Adrenal gland (tissue), 9 donors: ENCODE measurements at regions not wholly inside any gene's neighbourhood (a gene's known extent, or its start where the extent isn't known, plus 50 kb on each side); places are given as distances from the start of the nearest gene placed in this dataset.

Experiments used
- DNase-seq, 7 donors: peaks; one replicate each; pipeline ENCODE4 v3.0.0-alpha.2; 2019 to 2020
- H3K27ac ChIP-seq, 5 donors: fragments of 200-600 bp; sonication (generic) in 4 of 5; 1 replicate in 3 of 5; 2 replicates in 2 of 5; pipeline versions ENCODE4 v1.5.1 to v1.8.0; 2016 to 2020; ENCODE audit warnings: mild to moderate bottlenecking in 1 of 5
- H3K27me3 ChIP-seq: fragments of 200-600 bp; 2 replicates; pipeline ENCODE4 v1.8.0; 2021
- H3K36me3 ChIP-seq, 2 donors: fragments of 200-600 bp; replicated peaks in 1 of 2; 1 replicate in 1 of 2; 2 replicates in 1 of 2; pipeline versions ENCODE4 v1.5.1 to v1.8.0; 2018 to 2022
- H3K4me1 ChIP-seq, 2 donors: fragments of 200-600 bp; replicated peaks in 1 of 2; 1 replicate in 1 of 2; 2 replicates in 1 of 2; pipeline versions ENCODE4 v1.5.1 to v1.8.0; 2018 to 2021
- H3K4me3 ChIP-seq, 4 donors: fragments of 200-600 bp; sonication (generic) in 3 of 4; one replicate each; pipeline ENCODE4 v1.5.1; 2016 to 2018
- H3K9me3 ChIP-seq, 3 donors: fragments of 200-600 bp; sonication (generic) in 1 of 3; replicated peaks in 1 of 3; 1 replicate in 2 of 3; 2 replicates in 1 of 3; pipeline versions ENCODE4 v1.5.1 to v1.8.0; 2016 to 2021
- CTCF ChIP-seq, 6 experiments: fragments of 450-650 bp in 4 of 6; fragments of 200-600 bp in 2 of 6; sonication (generic) in 1 of 6; IDR thresholded peaks; 1 replicate in 5 of 6; 2 replicates in 1 of 6; pipeline versions ENCODE4 v1.5.1 to v1.8.0; 2016 to 2021; ENCODE audit warnings: antibody characterized with exemption in 6 of 6, mild to moderate bottlenecking in 2 of 6, moderate library complexity in 1 of 6
- POLR2A ChIP-seq, 2 donors: fragments of 450-650 bp; IDR thresholded peaks; one replicate each; pipeline ENCODE4 v1.6.1; 2017; ENCODE audit warnings: antibody characterized with exemption in 2 of 2, mild to moderate bottlenecking in 2 of 2, moderate library complexity in 1 of 2
- WGBS, 4 donors: extraction: QIAGEN DNeasy Blood & Tissue Kit in 2 of 4; methylation state at CpG; one replicate each; pipeline versions ENCODE4 v1.1.5 to v1.1.7; 2013 to 2017; 5-methylcytosine and 5-hydroxymethylcytosine counted together
- intact Hi-C, 2 donors: fragments of 100-400 bp; cut with DNase I; formaldehyde crosslinking; loops; one replicate each; pipeline versions ENCODE4 v1.14.1 to v1.15.0; 2022 to 2023
- donor health status: healthy with polysubstance abuse.
- donor health status: Bipolar disorder and iron deficiency.
- donor health status: DM: yes; HTN: yes; CAD: no.
- donor health status: DM: no; HTN: no; CAD: no.
- donor health status: DM: no; HTN: no; CAD: no.

DNA sequence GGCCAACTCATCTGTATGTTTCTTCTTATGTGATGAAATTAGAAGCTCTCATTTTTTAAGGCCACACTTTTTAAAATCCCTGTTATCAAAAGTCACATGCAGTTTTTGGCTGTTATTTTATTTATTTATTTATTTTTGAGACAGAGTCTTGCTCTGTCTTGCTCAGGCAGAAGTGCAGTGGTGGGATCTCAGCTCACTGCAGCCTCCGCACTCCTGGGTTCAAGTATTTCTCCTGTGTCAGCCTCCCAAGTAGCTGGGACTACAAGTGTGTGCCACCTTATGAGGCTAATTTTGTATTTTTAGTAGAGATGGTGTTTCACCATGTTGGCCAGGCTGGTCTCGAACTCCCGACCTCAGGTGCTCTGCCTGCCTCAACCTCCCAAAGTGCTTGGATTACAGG, 1434.5 kb downstream of the LRFN5 start:
- WGBS, 4 donors: 76 to 100% (median 88%) methylated on average over 3 of the region's 3 CpGs
- no peak for DNase-seq
- intact Hi-C loops: no loop called here
- no peak for TF ChIP-seq POLR2A (IDR thresholded peaks at IDR 0.05)
- no peak for TF ChIP-seq CTCF (IDR thresholded peaks at IDR 0.05)
- H3K9me3 ChIP-seq: no peaks in the 10 kb centered on the region
- H3K27me3 ChIP-seq: no peaks in the 10 kb centered on the region
- no peaks in the 10 kb centered on the region for H3K36me3 ChIP-seq
- H3K4me3 ChIP-seq: no peak overlapping the region
- no peak overlapping the region for H3K27ac ChIP-seq
- H3K4me1 ChIP-seq: no peaks in the 10 kb centered on the region

GRCh38 chr14:43039881-43040280, 1433.2 kb downstream of the LRFN5 start:
- H3K4me1 ChIP-seq: no peaks in the 10 kb centered on the region
- no peaks in the 10 kb centered on the region for H3K27me3 ChIP-seq
- WGBS, 4 donors: 59 to 85% (median 72%) methylated on average over 2 of the region's 2 CpGs
- TF ChIP-seq CTCF (IDR thresholded peaks at IDR 0.05) (no peak), POLR2A (IDR thresholded peaks at IDR 0.05) (no peak)
- no peak overlapping the region for H3K27ac ChIP-seq
- H3K9me3 ChIP-seq: no peaks in the 10 kb centered on the region
- no peak overlapping the region for H3K4me3 ChIP-seq
- intact Hi-C loops: no loop called here
- no peaks in the 10 kb centered on the region for H3K36me3 ChIP-seq
- no peak for DNase-seq

DNA sequence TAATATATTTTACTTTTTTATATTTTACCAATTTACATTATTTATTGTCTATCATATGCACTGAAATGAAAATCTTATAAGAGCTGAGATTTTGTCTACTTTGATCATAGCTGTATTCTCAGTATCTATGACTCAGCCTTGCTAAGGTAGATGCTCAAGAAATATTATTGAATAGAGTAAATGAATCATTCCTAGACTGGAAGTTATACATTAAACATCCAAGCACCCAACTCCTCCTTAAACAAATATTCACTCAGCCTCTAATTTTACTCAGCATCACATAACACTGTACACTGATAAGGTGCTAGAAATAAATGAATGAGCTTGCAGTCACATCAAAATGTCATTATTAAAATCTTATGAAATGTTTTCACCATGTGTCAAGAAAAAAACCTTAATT, 1424.9 kb downstream of the LRFN5 start:
- TF ChIP-seq POLR2A (IDR thresholded peaks at IDR 0.05) (no peak), CTCF (IDR thresholded peaks at IDR 0.05) (no peak)
- no peaks in the 10 kb centered on the region for H3K9me3 ChIP-seq
- intact Hi-C loops: no loop called here

DNA sequence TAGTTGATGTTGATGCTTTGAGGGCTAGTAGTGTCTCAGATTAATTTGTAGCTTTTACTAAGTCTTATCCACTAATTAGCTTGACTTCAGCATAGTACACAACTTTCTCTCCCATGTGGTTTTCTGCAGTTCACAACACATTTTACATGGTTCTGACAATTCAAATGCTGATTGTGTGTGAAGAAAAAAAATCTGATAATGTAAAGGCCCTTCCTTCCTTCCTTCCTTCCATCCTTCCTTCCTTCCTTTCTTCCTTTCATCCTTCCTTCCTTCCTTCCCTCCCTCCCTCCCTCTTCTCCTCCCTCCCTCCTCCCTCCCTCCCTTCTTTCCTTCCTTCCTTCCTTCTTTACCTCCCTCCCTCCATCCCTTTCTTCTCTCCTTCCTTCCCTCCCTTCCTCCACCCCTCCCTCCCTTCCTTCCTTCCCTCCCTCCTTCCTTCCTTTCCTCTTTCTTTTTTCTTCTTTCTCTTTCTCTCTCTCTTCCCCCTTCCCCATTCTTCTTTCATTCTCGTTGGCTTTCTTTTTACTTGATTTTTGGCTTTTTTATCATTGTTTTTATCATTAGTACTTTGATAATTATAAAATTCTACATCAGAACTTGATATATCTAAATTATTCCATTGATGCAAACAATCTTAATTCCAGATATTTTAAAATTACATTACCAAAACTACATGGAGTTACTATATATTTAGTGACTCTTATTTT, 1415.6 kb downstream of the LRFN5 start:
- H3K4me3 ChIP-seq: no peak overlapping the region
- WGBS, 4 donors: 39 to 64% (median 56%) methylated on average over 1 of the region's 1 CpG
- H3K9me3 ChIP-seq: no peaks in the 10 kb centered on the region
- no peaks in the 10 kb centered on the region for H3K27me3 ChIP-seq
- no peaks in the 10 kb centered on the region for H3K4me1 ChIP-seq
- TF ChIP-seq CTCF (IDR thresholded peaks at IDR 0.05) (no peak), POLR2A (IDR thresholded peaks at IDR 0.05) (no peak)
- H3K27ac ChIP-seq: no peak overlapping the region
- no peak for DNase-seq
- intact Hi-C loops: no loop called here
- no peaks in the 10 kb centered on the region for H3K36me3 ChIP-seq

More for the DNA sequence above, 1424.9 kb downstream of the LRFN5 start:
- Histone ChIP-seq H3K27ac (no peak overlapping the region), H3K4me3 (no peak overlapping the region), H3K27me3 (no peaks in the 10 kb centered on the region), H3K36me3 (no peaks in the 10 kb centered on the region), H3K4me1 (no peaks in the 10 kb centered on the region)
- DNase-seq: no peak
